ENCODE measurements at regions not wholly inside any gene's neighbourhood (a gene's known extent, or its start where the extent isn't known, plus 50 kb on each side); places are given as distances from the start of the nearest gene placed in this dataset.

GRCh38 chr3:103406320-103406850 is 971.6 kb downstream of the ZPLD1 start:
- TF ChIP-seq, protein P1, sequence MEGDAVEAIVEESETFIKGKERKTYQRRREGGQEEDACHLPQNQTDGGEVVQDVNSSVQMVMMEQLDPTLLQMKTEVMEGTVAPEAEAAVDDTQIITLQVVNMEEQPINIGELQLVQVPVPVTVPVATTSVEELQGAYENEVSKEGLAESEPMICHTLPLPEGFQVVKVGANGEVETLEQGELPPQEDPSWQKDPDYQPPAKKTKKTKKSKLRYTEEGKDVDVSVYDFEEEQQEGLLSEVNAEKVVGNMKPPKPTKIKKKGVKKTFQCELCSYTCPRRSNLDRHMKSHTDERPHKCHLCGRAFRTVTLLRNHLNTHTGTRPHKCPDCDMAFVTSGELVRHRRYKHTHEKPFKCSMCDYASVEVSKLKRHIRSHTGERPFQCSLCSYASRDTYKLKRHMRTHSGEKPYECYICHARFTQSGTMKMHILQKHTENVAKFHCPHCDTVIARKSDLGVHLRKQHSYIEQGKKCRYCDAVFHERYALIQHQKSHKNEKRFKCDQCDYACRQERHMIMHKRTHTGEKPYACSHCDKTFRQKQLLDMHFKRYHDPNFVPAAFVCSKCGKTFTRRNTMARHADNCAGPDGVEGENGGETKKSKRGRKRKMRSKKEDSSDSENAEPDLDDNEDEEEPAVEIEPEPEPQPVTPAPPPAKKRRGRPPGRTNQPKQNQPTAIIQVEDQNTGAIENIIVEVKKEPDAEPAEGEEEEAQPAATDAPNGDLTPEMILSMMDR (IDR thresholded peaks at IDR 0.05; ENCODE audit: partially characterized antibody, unreplicated experiment), result no peak
- no peaks in the 10 kb centered on the region for H3K27me3 Mint-ChIP-seq (ENCODE audit: unreplicated experiment)
- H3K4me1 Mint-ChIP-seq (ENCODE audit: low read depth, unreplicated experiment), result no peaks in the 10 kb centered on the region
- no peak for DNase-seq
- H3K36me3 Mint-ChIP-seq (ENCODE audit: unreplicated experiment), result no peaks in the 10 kb centered on the region
- H3K9me3 Mint-ChIP-seq (ENCODE audit: unreplicated experiment), result no peaks in the 10 kb centered on the region
- H3K4me3 Mint-ChIP-seq (ENCODE audit: unreplicated experiment), result no peak overlapping the region
- no peak overlapping the region for H3K27ac Mint-ChIP-seq (ENCODE audit: unreplicated experiment)

- Mint-ChIP-seq H3K4me3 (ENCODE audit: unreplicated experiment) (no peak overlapping the region), H3K36me3 (ENCODE audit: unreplicated experiment) (no peaks in the 10 kb centered on the region), H3K27me3 (ENCODE audit: unreplicated experiment) (no peaks in the 10 kb centered on the region), H3K4me1 (ENCODE audit: low read depth, unreplicated experiment) (no peaks in the 10 kb centered on the region), H3K9me3 (ENCODE audit: unreplicated experiment) (no peaks in the 10 kb centered on the region), H3K27ac (ENCODE audit: unreplicated experiment) (no peak overlapping the region)
- TF ChIP-seq, protein P1 (IDR thresholded peaks at IDR 0.05; ENCODE audit: partially characterized antibody, unreplicated experiment), result no peak
- no peak for DNase-seq
Observed at GRCh38 chr3:103410231-103410630, 975.4 kb downstream of the ZPLD1 start.

DNA sequence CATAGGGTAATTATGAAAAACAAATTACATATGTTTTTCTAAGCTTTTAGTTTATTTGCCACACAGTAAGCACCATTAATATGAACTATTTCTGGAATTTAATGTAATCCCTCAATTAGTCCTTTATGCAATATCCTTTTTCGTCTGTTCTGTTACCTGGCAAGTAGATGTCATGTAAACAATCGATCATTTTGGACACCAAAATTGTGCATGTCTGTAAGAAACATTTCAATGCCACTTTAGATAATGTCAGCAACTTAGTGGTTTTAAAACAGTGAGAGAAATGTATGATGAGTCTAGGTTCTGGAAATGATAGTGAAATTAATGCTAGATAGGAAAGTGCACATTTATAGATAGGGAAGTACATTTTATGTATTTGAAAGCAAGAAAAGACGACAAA is 986.6 kb downstream of the ZPLD1 start:
- Mint-ChIP-seq H3K36me3 (ENCODE audit: unreplicated experiment) (no peaks in the 10 kb centered on the region), H3K27ac (ENCODE audit: unreplicated experiment) (no peak overlapping the region), H3K9me3 (ENCODE audit: unreplicated experiment) (no peaks in the 10 kb centered on the region), H3K4me3 (ENCODE audit: unreplicated experiment) (no peak overlapping the region), H3K4me1 (ENCODE audit: low read depth, unreplicated experiment) (peaks cover 7% of the 10 kb centered on the region), H3K27me3 (ENCODE audit: unreplicated experiment) (peaks cover 3% of the 10 kb centered on the region)
- TF ChIP-seq, protein P1 (IDR thresholded peaks at IDR 0.05; ENCODE audit: partially characterized antibody, unreplicated experiment), result no peak
- DNase-seq, result no peak

DNA sequence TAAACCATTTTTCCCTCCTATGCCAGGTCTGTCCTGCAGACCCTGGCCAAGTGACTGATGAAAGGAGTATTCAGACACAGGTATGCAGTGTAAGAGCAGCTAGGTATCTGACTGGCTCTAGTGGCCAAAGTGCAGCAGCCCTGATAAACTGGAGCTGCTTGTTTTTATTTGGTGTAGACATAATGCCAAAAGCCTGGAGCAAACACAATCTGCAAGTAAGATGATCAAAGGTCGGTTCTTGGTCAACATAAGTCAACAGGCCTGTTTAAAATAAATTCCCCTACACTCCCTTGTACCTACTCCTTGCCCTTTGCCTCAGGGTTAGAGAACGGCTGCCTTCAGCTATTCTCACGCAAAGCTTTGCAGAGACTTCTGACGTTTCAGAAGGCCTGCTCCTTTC is 1003.1 kb downstream of the ZPLD1 start:
- H3K27me3 Mint-ChIP-seq (ENCODE audit: unreplicated experiment), result peaks cover 2% of the 10 kb centered on the region
- DNase-seq, result no peak
- TF ChIP-seq, protein P1 (IDR thresholded peaks at IDR 0.05; ENCODE audit: partially characterized antibody, unreplicated experiment), result no peak
- H3K4me3 Mint-ChIP-seq (ENCODE audit: unreplicated experiment), result no peak overlapping the region
- H3K9me3 Mint-ChIP-seq (ENCODE audit: unreplicated experiment), result peaks cover 2% of the 10 kb centered on the region
- peaks cover 7% of the 10 kb centered on the region for H3K36me3 Mint-ChIP-seq (ENCODE audit: unreplicated experiment)
- H3K4me1 Mint-ChIP-seq (ENCODE audit: low read depth, unreplicated experiment), result peaks cover 5% of the 10 kb centered on the region
- H3K27ac Mint-ChIP-seq (ENCODE audit: unreplicated experiment), result no peak overlapping the region

GRCh38 chr3:103440539-103441203 is 1005.9 kb downstream of the ZPLD1 start:
- H3K27ac Mint-ChIP-seq (ENCODE audit: unreplicated experiment), result no peak overlapping the region
- peaks cover 7% of the 10 kb centered on the region for H3K36me3 Mint-ChIP-seq (ENCODE audit: unreplicated experiment)
- peaks cover under 1% of the 10 kb centered on the region for H3K4me1 Mint-ChIP-seq (ENCODE audit: low read depth, unreplicated experiment)
- H3K9me3 Mint-ChIP-seq (ENCODE audit: unreplicated experiment), result no peaks in the 10 kb centered on the region
- TF ChIP-seq, protein P1 (IDR thresholded peaks at IDR 0.05; ENCODE audit: partially characterized antibody, unreplicated experiment), result peak; percentile 84
- no peak overlapping the region for H3K4me3 Mint-ChIP-seq (ENCODE audit: unreplicated experiment)
- no peak for DNase-seq
- H3K27me3 Mint-ChIP-seq (ENCODE audit: unreplicated experiment), result peaks cover 4% of the 10 kb centered on the region
